ENCODE measurements at regions not wholly inside any gene's neighbourhood (a gene's known extent, or its start where the extent isn't known, plus 50 kb on each side); places are given as distances from the start of the nearest gene placed in this dataset.

DNA sequence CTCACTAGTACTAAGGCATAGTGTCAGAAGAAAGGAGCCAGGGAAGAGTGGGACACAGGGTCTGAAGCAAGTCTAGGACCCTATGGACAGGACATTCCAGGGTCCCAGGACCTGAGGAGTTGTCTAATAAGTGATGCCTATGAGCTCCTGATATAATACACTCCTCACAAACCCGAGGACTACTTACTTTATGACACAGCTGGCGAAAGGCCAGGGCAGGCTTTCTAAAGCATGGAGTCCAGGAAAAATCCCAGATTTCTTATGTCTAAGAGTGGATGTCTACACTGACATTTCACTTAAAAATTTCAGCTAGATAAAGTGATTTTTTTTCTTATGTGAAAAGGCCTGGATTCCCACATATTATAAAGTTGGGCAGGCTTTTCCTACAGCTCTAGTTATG, 502.2 kb upstream of the SETBP1 start:
- no peaks in the 10 kb centered on the region for H3K27me3 ChIP-seq (replicated peaks)
- H3K4me3 ChIP-seq (ENCODE audit: low read depth, low read length) = no peak overlapping the region
- in situ Hi-C loops (cut with HindIII; ENCODE audit: low pct_ligation_motif_present, low sequenced_read_pairs) = no loop called here
- no peak for DNase-seq
- no peak overlapping the region for H3K27ac ChIP-seq
- no peaks in the 10 kb centered on the region for H3K36me3 ChIP-seq (replicated peaks)
- TF ChIP-seq, protein P1, sequence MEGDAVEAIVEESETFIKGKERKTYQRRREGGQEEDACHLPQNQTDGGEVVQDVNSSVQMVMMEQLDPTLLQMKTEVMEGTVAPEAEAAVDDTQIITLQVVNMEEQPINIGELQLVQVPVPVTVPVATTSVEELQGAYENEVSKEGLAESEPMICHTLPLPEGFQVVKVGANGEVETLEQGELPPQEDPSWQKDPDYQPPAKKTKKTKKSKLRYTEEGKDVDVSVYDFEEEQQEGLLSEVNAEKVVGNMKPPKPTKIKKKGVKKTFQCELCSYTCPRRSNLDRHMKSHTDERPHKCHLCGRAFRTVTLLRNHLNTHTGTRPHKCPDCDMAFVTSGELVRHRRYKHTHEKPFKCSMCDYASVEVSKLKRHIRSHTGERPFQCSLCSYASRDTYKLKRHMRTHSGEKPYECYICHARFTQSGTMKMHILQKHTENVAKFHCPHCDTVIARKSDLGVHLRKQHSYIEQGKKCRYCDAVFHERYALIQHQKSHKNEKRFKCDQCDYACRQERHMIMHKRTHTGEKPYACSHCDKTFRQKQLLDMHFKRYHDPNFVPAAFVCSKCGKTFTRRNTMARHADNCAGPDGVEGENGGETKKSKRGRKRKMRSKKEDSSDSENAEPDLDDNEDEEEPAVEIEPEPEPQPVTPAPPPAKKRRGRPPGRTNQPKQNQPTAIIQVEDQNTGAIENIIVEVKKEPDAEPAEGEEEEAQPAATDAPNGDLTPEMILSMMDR (IDR thresholded peaks at IDR 0.05; ENCODE audit: low read depth, low read length, missing control alignments) = no peak

DNA sequence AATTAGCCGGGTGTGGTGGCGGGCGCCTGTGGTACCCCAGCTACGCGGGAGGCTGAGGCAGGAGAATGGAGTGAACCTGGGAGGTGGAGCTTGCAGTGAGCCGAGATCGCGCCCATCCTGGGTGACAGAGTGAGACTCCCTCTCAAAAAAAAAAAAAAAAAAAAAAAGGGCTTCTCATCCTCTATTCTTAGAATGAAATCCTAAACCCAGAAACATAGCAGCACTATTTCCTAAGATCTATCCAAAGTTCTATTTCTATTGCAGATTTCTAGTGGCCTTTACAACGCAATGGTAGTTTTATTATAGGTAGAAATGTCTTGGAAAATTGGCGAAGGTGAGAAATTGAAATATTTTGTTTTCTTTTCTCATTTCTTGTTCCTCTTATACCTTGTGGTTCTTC, 501.0 kb upstream of the SETBP1 start:
- H3K27me3 ChIP-seq (replicated peaks) = no peaks in the 10 kb centered on the region
- no peak overlapping the region for H3K4me3 ChIP-seq (ENCODE audit: low read depth, low read length)
- in situ Hi-C loops (cut with HindIII; ENCODE audit: low pct_ligation_motif_present, low sequenced_read_pairs) = no loop called here
- no peaks in the 10 kb centered on the region for H3K36me3 ChIP-seq (replicated peaks)
- no peak overlapping the region for H3K27ac ChIP-seq
- TF ChIP-seq, protein P1 (IDR thresholded peaks at IDR 0.05; ENCODE audit: low read depth, low read length, missing control alignments) = no peak
- DNase-seq = no peak

DNA sequence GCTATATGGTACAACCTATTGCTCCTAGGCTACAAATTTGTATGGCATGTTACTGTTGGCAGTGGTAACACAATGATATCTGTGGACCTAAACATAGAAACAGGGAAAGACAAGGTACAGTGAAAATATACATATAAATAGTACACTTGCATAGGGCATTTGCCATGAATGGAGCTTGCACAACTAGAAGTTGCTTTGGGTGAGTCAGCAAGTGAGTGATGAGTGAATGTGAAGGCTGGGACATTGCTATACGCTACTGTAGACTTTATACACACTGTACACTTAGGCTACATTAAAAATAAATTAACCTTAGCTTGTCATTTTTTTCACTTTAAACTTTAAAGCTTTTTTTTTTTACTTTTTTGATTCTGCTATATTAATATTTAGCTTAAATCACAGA, 500.0 kb upstream of the SETBP1 start:
- in situ Hi-C loops (cut with HindIII; ENCODE audit: low pct_ligation_motif_present, low sequenced_read_pairs) = no loop called here
- H3K27ac ChIP-seq = no peak overlapping the region
- H3K36me3 ChIP-seq (replicated peaks) = no peaks in the 10 kb centered on the region
- H3K27me3 ChIP-seq (replicated peaks) = no peaks in the 10 kb centered on the region
- TF ChIP-seq, protein P1 (IDR thresholded peaks at IDR 0.05; ENCODE audit: low read depth, low read length, missing control alignments) = no peak
- peak; percentile 70 for DNase-seq
- no peak overlapping the region for H3K4me3 ChIP-seq (ENCODE audit: low read depth, low read length)

DNA sequence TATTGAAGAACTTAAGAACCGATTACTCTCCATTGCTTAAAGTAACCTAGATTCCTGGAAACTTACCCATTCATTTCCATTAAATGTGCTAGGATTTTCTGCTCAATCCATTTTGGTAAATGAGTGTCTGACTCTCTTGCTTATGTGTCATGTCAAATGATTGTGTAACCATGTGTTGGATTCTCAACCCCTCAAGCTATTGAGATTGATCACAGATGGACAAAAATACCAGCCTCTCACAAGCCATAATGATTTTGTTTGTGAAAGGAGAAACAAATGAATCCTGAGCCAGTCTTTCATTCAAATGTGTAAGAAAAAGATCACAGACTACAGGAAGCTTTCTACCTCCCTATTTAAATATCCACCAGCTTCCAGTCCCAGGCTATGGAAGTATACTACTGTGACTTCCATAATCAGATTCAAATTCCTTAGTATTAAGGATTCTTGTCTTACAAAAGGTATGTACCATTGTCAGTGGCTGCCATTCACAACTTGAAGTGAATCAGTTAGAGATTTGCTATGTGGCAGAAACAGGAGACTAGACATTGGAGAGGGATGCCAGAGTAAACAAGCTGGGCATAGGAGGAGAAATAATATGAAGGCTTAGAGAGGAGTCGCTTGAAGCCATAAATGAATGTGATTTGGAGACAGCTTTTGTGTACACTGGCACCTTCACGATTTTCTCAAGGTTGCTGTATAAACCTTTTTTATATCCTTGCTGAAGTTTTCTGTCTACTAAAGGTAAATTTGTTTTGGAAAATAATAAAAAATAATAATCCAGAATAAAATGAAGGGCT, 498.5 kb upstream of the SETBP1 start:
- TF ChIP-seq, protein P1 (IDR thresholded peaks at IDR 0.05; ENCODE audit: low read depth, low read length, missing control alignments) = no peak
- Histone ChIP-seq H3K36me3 (replicated peaks) (no peaks in the 10 kb centered on the region), H3K4me3 (ENCODE audit: low read depth, low read length) (no peak overlapping the region), H3K27me3 (replicated peaks) (no peaks in the 10 kb centered on the region), H3K27ac (no peak overlapping the region)
- DNase-seq = no peak
- in situ Hi-C loops (cut with HindIII; ENCODE audit: low pct_ligation_motif_present, low sequenced_read_pairs) = no loop called here

DNA sequence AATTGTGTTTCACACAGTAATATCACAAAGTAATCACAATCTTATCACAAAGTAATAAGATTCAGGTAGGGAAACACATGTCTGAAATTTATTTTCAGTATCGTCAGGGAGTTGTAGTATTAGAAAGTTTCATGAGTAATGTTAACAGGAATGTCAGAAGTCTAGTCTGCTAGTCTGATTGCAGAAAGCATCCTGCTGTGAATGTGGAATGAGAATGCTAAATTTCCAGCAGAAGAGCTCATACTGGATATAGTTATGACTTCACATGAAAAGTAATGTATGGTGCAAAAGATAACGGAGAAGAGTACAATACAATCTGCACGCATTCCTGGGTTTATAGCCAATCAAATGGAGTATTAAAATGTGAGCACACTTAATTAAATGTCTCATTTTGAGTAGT, 494.7 kb upstream of the SETBP1 start:
- Histone ChIP-seq H3K27ac (peak overlapping the region; percentile 59), H3K4me3 (ENCODE audit: low read depth, low read length) (no peak overlapping the region), H3K27me3 (replicated peaks) (no peaks in the 10 kb centered on the region), H3K36me3 (replicated peaks) (no peaks in the 10 kb centered on the region)
- peak; percentile 83 for DNase-seq
- in situ Hi-C loops (cut with HindIII; ENCODE audit: low pct_ligation_motif_present, low sequenced_read_pairs) = no loop called here
- TF ChIP-seq, protein P1 (IDR thresholded peaks at IDR 0.05; ENCODE audit: low read depth, low read length, missing control alignments) = no peak

DNA sequence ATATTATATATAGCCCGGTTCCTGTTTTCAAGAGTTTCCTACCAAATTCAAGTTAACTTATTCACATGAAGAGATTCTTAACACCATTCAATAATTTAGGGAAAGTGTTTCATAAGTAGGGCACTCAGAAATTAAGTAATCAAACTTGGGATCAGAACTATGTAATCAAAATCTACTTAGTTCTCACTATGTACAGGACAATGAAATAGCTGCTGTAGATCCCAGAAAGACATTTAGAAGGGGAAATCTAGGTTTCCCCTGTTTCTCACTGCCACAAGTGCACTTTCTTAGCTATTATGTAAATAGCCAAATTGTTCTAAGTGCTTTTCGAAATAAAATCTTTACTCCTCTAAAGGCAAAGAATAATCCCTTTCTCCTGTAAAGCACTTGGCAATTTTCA, 493.6 kb upstream of the SETBP1 start:
- in situ Hi-C loops (cut with HindIII; ENCODE audit: low pct_ligation_motif_present, low sequenced_read_pairs) = no loop called here
- TF ChIP-seq, protein P1 (IDR thresholded peaks at IDR 0.05; ENCODE audit: low read depth, low read length, missing control alignments) = no peak
- no peaks in the 10 kb centered on the region for H3K27me3 ChIP-seq (replicated peaks)
- H3K27ac ChIP-seq = no peak overlapping the region
- H3K36me3 ChIP-seq (replicated peaks) = no peaks in the 10 kb centered on the region
- DNase-seq = no peak
- no peak overlapping the region for H3K4me3 ChIP-seq (ENCODE audit: low read depth, low read length)

Data from brain microvascular endothelial cell (primary cell).